ENCODE measurements at regions not wholly inside any gene's neighbourhood (a gene's known extent, or its start where the extent isn't known, plus 50 kb on each side); places are given as distances from the start of the nearest gene placed in this dataset.

DNA sequence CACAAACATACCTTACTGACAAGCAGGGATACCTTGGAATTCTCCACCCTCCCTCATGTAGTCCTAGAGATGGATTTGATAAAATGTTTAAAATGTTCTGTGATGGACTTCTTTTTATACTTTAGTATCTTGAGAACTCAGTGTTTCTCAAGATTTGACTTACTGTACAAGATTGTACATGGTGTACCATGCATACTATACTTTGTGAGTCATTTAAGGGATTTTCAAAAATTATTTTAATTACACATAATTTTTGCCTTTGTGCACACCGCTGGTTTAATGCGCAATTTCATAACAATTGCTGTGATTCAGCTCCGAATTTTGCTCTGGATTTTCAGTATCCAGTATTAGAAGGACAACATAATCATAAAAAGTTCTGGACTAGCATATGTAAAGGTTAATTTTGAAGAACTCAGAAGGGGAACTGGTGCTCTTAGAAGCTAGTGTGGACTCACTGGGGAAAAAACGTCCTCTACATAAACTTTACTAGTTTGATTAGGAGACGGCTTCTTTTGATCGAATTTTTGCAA is 78.6 kb upstream of the ACSL3 start:
- intact Hi-C loops (cut with DNase I) = no loop called here
- ATAC-seq (no peak), DNase-seq (no peak)
- H3K9me3 ChIP-seq = no peaks in the 10 kb centered on the region
- no peaks in the 10 kb centered on the region for H3K4me1 ChIP-seq
- no peak overlapping the region for H3K27ac ChIP-seq
- H3K36me3 ChIP-seq = no peaks in the 10 kb centered on the region
- TF ChIP-seq, protein P1, sequence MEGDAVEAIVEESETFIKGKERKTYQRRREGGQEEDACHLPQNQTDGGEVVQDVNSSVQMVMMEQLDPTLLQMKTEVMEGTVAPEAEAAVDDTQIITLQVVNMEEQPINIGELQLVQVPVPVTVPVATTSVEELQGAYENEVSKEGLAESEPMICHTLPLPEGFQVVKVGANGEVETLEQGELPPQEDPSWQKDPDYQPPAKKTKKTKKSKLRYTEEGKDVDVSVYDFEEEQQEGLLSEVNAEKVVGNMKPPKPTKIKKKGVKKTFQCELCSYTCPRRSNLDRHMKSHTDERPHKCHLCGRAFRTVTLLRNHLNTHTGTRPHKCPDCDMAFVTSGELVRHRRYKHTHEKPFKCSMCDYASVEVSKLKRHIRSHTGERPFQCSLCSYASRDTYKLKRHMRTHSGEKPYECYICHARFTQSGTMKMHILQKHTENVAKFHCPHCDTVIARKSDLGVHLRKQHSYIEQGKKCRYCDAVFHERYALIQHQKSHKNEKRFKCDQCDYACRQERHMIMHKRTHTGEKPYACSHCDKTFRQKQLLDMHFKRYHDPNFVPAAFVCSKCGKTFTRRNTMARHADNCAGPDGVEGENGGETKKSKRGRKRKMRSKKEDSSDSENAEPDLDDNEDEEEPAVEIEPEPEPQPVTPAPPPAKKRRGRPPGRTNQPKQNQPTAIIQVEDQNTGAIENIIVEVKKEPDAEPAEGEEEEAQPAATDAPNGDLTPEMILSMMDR (IDR thresholded peaks at IDR 0.05) = no peak
- H3K4me3 ChIP-seq = no peak overlapping the region
- no peaks in the 10 kb centered on the region for H3K27me3 ChIP-seq

DNA sequence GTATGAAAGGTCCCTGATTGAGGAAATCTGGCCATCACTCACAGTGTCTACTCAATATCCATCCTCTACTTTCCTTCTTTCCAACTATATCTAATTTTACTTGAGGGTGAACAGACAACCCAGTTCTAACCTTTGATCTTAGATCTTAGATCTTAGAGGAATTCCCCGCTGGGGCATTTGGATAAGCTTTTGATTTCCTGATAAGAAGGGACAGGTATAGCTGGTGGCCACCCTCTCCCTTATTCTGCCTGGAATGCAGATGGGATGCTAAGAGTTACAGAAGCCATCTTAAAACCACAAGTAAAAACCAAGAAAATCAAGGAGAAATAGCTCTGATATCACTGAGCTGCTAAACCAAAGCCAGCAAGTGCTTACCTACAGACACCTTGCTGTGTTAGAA is 77.2 kb upstream of the ACSL3 start:
- DNase-seq (no peak), ATAC-seq (no peak)
- Histone ChIP-seq H3K4me1 (peaks cover 4% of the 10 kb centered on the region), H3K36me3 (no peaks in the 10 kb centered on the region), H3K27ac (no peak overlapping the region), H3K4me3 (no peak overlapping the region), H3K27me3 (no peaks in the 10 kb centered on the region), H3K9me3 (no peaks in the 10 kb centered on the region)
- intact Hi-C loops (cut with DNase I) = no loop called here
- TF ChIP-seq, protein P1 (IDR thresholded peaks at IDR 0.05) = no peak

DNA sequence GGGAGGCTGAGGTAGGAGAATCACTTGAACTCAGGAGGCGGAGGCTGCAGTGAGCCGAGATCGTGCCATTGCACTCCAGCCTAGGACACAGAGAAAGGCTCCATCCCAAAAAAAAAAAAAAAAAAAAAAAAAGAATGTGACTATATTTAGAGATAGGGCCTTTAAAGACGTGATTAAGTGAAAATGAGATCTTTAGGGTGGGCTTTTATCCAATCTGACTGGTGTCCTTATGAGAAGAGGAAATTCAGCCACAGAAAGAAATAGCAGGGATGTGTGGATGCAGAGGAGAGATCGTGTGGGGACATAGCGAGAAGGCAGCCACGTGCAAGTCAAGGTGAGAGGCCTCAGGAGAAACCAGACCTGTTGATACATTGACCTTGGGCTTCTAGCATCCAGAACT is 69.9 kb upstream of the ACSL3 start:
- intact Hi-C loops (cut with DNase I) = no loop called here
- no peak overlapping the region for H3K4me3 ChIP-seq
- peaks cover 30% of the 10 kb centered on the region for H3K4me1 ChIP-seq
- peak overlapping the region; percentile 65 for H3K27ac ChIP-seq
- no peaks in the 10 kb centered on the region for H3K9me3 ChIP-seq
- ATAC-seq (no peak), DNase-seq (no peak)
- no peaks in the 10 kb centered on the region for H3K27me3 ChIP-seq
- no peaks in the 10 kb centered on the region for H3K36me3 ChIP-seq
- TF ChIP-seq, protein P1 (IDR thresholded peaks at IDR 0.05) = no peak

DNA sequence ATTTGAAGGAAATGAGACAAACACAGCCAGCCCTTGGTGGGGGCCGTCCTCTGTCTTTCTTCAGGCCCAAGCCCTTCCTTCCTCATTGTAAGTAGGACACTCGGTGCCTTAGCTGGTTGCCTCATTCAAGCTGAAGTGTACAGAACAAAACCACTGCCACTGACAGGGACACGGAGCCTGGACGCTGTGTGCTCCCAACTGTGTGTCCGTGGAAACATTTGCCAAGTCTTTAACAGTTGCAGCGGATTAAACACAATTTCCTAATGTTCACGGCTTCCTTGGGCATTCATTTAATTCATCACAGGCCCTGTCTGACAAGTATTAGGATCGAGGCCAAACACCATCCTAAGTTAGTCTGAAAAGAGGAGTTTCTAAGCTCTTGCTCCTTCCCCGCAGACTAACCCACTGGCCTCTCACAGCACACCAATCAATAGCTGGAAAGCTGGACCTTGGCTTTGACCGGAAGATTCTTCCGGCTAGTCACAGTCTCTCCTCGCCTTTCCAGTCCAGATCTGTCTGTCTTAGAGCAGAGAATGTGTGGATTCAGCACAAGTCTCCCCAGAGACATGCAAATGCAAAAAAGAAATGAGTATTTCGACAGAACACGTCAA is 68.7 kb upstream of the ACSL3 start:
- no peaks in the 10 kb centered on the region for H3K36me3 ChIP-seq
- intact Hi-C loops (cut with DNase I) = no loop called here
- H3K4me3 ChIP-seq = no peak overlapping the region
- peak overlapping the region; percentile 65 for H3K27ac ChIP-seq
- peak; percentile 93 for ATAC-seq
- peaks cover 42% of the 10 kb centered on the region for H3K4me1 ChIP-seq
- no peaks in the 10 kb centered on the region for H3K27me3 ChIP-seq
- no peaks in the 10 kb centered on the region for H3K9me3 ChIP-seq
- TF ChIP-seq, protein P1 (IDR thresholded peaks at IDR 0.05) = no peak
- DNase-seq = peak; percentile 67

DNA sequence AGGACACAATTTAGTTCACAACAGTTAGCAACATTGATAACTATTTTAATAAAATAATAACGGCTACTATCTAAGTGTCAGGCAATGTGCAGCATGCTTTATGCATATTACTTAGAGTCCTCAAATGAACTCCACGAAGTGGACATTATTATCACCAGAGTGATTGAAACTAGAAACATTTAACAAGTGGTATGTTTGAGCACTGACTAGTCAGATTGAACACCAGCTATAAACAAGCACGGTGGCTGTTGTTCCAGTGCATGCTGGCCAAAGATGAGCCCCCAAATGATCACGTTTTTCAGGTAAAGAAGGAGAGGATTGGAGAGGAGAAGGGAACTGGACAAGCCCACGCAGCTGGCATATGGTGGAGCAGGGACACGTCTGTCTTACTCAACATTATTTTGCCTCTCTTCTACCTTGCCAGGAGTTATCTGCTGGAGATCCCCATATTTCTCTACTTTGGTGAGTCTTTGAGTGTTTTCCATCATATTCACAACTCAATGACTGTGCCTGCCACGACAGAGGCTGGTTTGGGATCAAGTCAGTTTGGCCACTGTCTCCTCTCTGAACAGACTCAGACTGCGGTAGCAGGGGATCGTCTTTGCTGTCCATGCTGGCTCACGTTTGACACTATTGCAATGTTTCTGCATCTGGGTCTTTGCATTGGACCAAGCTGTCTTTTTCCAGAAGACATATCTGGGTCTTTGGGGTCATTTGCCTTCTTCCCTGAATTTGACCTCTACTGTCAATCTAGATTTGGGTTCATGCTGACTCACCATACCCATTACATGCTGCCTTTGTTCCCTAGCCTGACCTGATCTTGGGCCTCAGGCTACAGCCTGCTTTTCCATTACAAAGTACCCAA is 66.0 kb upstream of the ACSL3 start:
- Histone ChIP-seq H3K4me3 (no peak overlapping the region), H3K4me1 (peaks cover 46% of the 10 kb centered on the region), H3K36me3 (no peaks in the 10 kb centered on the region), H3K9me3 (no peaks in the 10 kb centered on the region), H3K27me3 (no peaks in the 10 kb centered on the region), H3K27ac (no peak overlapping the region)
- TF ChIP-seq, protein P1 (IDR thresholded peaks at IDR 0.05) = no peak
- DNase-seq (no peak), ATAC-seq (no peak)
- intact Hi-C loops (cut with DNase I) = no loop called here

Data from upper lobe of right lung (tissue), 1 donor.